ENCODE measurements at regions not wholly inside any gene's neighbourhood (a gene's known extent, or its start where the extent isn't known, plus 50 kb on each side); places are given as distances from the start of the nearest gene placed in this dataset.
"Not testable (repeated sequence)": the region's sequence is repeated elsewhere in the genome, so short reads cannot be mapped to it uniquely, and the experiment has no call there.

- H3K27ac Mint-ChIP-seq; DNase-seq; H3K36me3 ChIP-seq (ENCODE audit: control insufficient read depth, insufficient read depth, low read length); H3K4me3 ChIP-seq (ENCODE audit: low read length); ATAC-seq; H3K4me3 Mint-ChIP-seq; intact Hi-C loops (cut with micrococcal nuclease); H3K9me3 Mint-ChIP-seq; H3K36me3 Mint-ChIP-seq; H3K4me1 Mint-ChIP-seq; H3K9me3 ChIP-seq (ENCODE audit: control insufficient read depth, insufficient read depth, low read length); H3K27me3 Mint-ChIP-seq (ENCODE audit: low read depth in 2 of 2); H3K27ac ChIP-seq (ENCODE audit: low read length); H3K27me3 ChIP-seq (ENCODE audit: control insufficient read depth, insufficient read depth, low read length); H3K4me1 ChIP-seq (ENCODE audit: control insufficient read depth, insufficient read depth, low read length): not testable (repeated sequence)
- WGBS (ENCODE audit: insufficient coverage), result 79% methylated on average over 1 of the region's 8 CpGs
Observed at GRCh38 chr16:29278097-29278871, 128.2 kb downstream of the NPIPB11 start.

- H3K4me1 Mint-ChIP-seq; H3K27me3 ChIP-seq (ENCODE audit: control insufficient read depth, insufficient read depth, low read length); DNase-seq; ATAC-seq; H3K4me3 Mint-ChIP-seq; H3K27me3 Mint-ChIP-seq (ENCODE audit: low read depth in 2 of 2); H3K9me3 ChIP-seq (ENCODE audit: control insufficient read depth, insufficient read depth, low read length); intact Hi-C loops (cut with micrococcal nuclease); H3K27ac Mint-ChIP-seq; H3K36me3 ChIP-seq (ENCODE audit: control insufficient read depth, insufficient read depth, low read length); H3K4me3 ChIP-seq (ENCODE audit: low read length); H3K36me3 Mint-ChIP-seq; H3K9me3 Mint-ChIP-seq; H3K4me1 ChIP-seq (ENCODE audit: control insufficient read depth, insufficient read depth, low read length); H3K27ac ChIP-seq (ENCODE audit: low read length): not testable (repeated sequence)
- WGBS (ENCODE audit: insufficient coverage), result 91% methylated on average over 5 of the region's 5 CpGs
Observed at GRCh38 chr16:29276446-29276845, 130.1 kb downstream of the NPIPB11 start.

- H3K4me3 ChIP-seq (ENCODE audit: low read length); DNase-seq; H3K27ac ChIP-seq (ENCODE audit: low read length); H3K9me3 Mint-ChIP-seq; H3K4me3 Mint-ChIP-seq; H3K36me3 Mint-ChIP-seq; H3K4me1 ChIP-seq (ENCODE audit: control insufficient read depth, insufficient read depth, low read length); H3K36me3 ChIP-seq (ENCODE audit: control insufficient read depth, insufficient read depth, low read length); H3K9me3 ChIP-seq (ENCODE audit: control insufficient read depth, insufficient read depth, low read length); H3K27me3 Mint-ChIP-seq (ENCODE audit: low read depth in 2 of 2); H3K27me3 ChIP-seq (ENCODE audit: control insufficient read depth, insufficient read depth, low read length); intact Hi-C loops (cut with micrococcal nuclease): not testable (repeated sequence)
- H3K4me1 Mint-ChIP-seq, result peaks cover 0 to 17% of the 10 kb centered on the region in 2 donors
- peak in 1 of 3 donors; percentile 64 for ATAC-seq
- peak overlapping the region in 1 of 2 donors; percentile 35 for H3K27ac Mint-ChIP-seq
- 71% methylated on average over 7 of the region's 12 CpGs for WGBS (ENCODE audit: insufficient coverage)
Observed at GRCh38 chr16:29274055-29275035, 132.2 kb downstream of the NPIPB11 start.

GRCh38 chr16:29273298-29274054 is 133.0 kb downstream of the NPIPB11 start:
- WGBS (ENCODE audit: insufficient coverage), result 90% methylated on average over 7 of the region's 9 CpGs
- H3K4me1 ChIP-seq (ENCODE audit: control insufficient read depth, insufficient read depth, low read length); H3K4me3 Mint-ChIP-seq; H3K27ac ChIP-seq (ENCODE audit: low read length); H3K4me3 ChIP-seq (ENCODE audit: low read length); H3K36me3 ChIP-seq (ENCODE audit: control insufficient read depth, insufficient read depth, low read length); intact Hi-C loops (cut with micrococcal nuclease); H3K27ac Mint-ChIP-seq; H3K27me3 Mint-ChIP-seq (ENCODE audit: low read depth in 2 of 2); H3K27me3 ChIP-seq (ENCODE audit: control insufficient read depth, insufficient read depth, low read length); H3K9me3 ChIP-seq (ENCODE audit: control insufficient read depth, insufficient read depth, low read length); H3K36me3 Mint-ChIP-seq; H3K9me3 Mint-ChIP-seq; DNase-seq: not testable (repeated sequence)
- peaks cover 0 to 17% of the 10 kb centered on the region in 2 donors for H3K4me1 Mint-ChIP-seq
- ATAC-seq, result peak in 2 of 3 donors; percentile 5 to 65

GRCh38 chr16:29271721-29272675 is 134.5 kb downstream of the NPIPB11 start:
- intact Hi-C loops (cut with micrococcal nuclease); DNase-seq; H3K9me3 Mint-ChIP-seq; H3K4me1 ChIP-seq (ENCODE audit: control insufficient read depth, insufficient read depth, low read length); H3K4me3 Mint-ChIP-seq; H3K27me3 Mint-ChIP-seq (ENCODE audit: low read depth in 2 of 2); H3K9me3 ChIP-seq (ENCODE audit: control insufficient read depth, insufficient read depth, low read length); H3K36me3 Mint-ChIP-seq; H3K36me3 ChIP-seq (ENCODE audit: control insufficient read depth, insufficient read depth, low read length); H3K27ac ChIP-seq (ENCODE audit: low read length); H3K4me3 ChIP-seq (ENCODE audit: low read length); H3K27ac Mint-ChIP-seq; ATAC-seq; H3K27me3 ChIP-seq (ENCODE audit: control insufficient read depth, insufficient read depth, low read length): not testable (repeated sequence)
- peaks cover 0 to 17% of the 10 kb centered on the region in 2 donors for H3K4me1 Mint-ChIP-seq
- WGBS (ENCODE audit: insufficient coverage), result 97% methylated on average over 14 of the region's 19 CpGs

- H3K4me3 ChIP-seq (ENCODE audit: low read length); ATAC-seq; H3K27me3 ChIP-seq (ENCODE audit: control insufficient read depth, insufficient read depth, low read length); H3K9me3 ChIP-seq (ENCODE audit: control insufficient read depth, insufficient read depth, low read length); H3K36me3 Mint-ChIP-seq; intact Hi-C loops (cut with micrococcal nuclease); H3K4me1 ChIP-seq (ENCODE audit: control insufficient read depth, insufficient read depth, low read length); H3K27ac Mint-ChIP-seq; H3K9me3 Mint-ChIP-seq; H3K4me3 Mint-ChIP-seq; H3K36me3 ChIP-seq (ENCODE audit: control insufficient read depth, insufficient read depth, low read length); H3K27me3 Mint-ChIP-seq (ENCODE audit: low read depth in 2 of 2); H3K27ac ChIP-seq (ENCODE audit: low read length); DNase-seq: not testable (repeated sequence)
- peaks cover 0 to 17% of the 10 kb centered on the region in 2 donors for H3K4me1 Mint-ChIP-seq
Observed at GRCh38 chr16:29270923-29271322, 135.6 kb downstream of the NPIPB11 start.

GRCh38 chr16:29270033-29270432 is 136.5 kb downstream of the NPIPB11 start:
- H3K4me3 ChIP-seq (ENCODE audit: low read length); H3K9me3 ChIP-seq (ENCODE audit: control insufficient read depth, insufficient read depth, low read length); H3K27ac Mint-ChIP-seq; H3K36me3 ChIP-seq (ENCODE audit: control insufficient read depth, insufficient read depth, low read length); H3K27me3 Mint-ChIP-seq (ENCODE audit: low read depth in 2 of 2); H3K36me3 Mint-ChIP-seq; H3K27ac ChIP-seq (ENCODE audit: low read length); H3K9me3 Mint-ChIP-seq; ATAC-seq; intact Hi-C loops (cut with micrococcal nuclease); H3K27me3 ChIP-seq (ENCODE audit: control insufficient read depth, insufficient read depth, low read length); DNase-seq; H3K4me1 ChIP-seq (ENCODE audit: control insufficient read depth, insufficient read depth, low read length); H3K4me3 Mint-ChIP-seq: not testable (repeated sequence)
- H3K4me1 Mint-ChIP-seq, result peaks cover 0 to 16% of the 10 kb centered on the region in 2 donors
